ENCODE measurements at regions not wholly inside any gene's neighbourhood (a gene's known extent, or its start where the extent isn't known, plus 50 kb on each side); places are given as distances from the start of the nearest gene placed in this dataset.

DNA sequence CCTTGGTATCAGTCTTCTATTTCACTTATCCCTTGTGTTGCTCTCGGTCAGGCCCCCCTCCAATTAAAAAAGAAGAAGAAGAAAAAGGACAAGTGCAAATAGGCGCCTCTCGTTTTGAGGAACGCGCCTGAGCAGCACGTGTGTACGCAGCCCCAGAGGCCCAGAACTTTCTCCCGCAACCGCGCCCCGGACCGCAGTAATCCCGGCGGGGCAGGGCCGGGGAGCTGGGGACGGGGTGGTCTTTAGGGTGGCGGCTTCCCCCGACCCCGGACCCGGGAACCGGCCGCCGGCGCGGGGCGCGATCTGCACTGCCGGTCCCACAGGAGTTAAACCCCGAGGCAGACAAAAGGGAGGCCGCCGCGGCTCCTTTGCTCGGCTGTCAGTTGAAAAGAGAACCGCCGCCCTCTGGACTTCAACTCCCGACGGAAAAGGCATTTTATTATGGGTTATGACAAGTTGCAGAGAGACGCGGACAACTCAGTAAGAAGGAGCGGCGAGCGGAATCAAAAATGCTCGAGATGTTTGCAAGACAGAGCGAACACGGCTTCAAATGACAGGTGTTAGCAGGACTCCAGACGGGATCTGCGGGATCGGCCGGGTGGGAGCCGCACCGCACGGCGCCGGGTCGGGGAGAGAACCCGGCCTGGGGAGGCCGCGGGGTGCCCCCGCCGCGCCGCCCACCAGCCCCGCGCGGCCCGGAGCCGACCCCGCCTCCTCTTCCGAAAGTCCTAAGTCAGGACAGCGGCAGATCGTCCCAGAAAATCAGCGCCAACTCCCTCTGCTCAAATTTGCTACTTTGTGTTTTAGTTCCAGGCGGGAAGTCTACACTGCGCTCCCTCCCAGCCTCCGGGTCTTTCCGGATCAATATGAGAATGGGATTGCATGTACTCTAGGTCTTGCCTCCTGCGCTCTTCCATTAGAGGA, 79.0 kb downstream of the NR2F2 start:
- H3K36me3 Mint-ChIP-seq (ENCODE audit: low read depth) = no peaks in the 10 kb centered on the region
- H3K4me3 Mint-ChIP-seq = no peak overlapping the region
- DNase-seq = no peak
- POLR2A ChIA-PET = no interaction called here
- H3K9me3 Mint-ChIP-seq = no peaks in the 10 kb centered on the region
- H3K27me3 Mint-ChIP-seq = peaks cover 50% of the 10 kb centered on the region
- no peaks in the 10 kb centered on the region for H3K4me1 Mint-ChIP-seq
- H3K27ac Mint-ChIP-seq = no peak overlapping the region
- CTCF ChIA-PET = no interaction called here

DNA sequence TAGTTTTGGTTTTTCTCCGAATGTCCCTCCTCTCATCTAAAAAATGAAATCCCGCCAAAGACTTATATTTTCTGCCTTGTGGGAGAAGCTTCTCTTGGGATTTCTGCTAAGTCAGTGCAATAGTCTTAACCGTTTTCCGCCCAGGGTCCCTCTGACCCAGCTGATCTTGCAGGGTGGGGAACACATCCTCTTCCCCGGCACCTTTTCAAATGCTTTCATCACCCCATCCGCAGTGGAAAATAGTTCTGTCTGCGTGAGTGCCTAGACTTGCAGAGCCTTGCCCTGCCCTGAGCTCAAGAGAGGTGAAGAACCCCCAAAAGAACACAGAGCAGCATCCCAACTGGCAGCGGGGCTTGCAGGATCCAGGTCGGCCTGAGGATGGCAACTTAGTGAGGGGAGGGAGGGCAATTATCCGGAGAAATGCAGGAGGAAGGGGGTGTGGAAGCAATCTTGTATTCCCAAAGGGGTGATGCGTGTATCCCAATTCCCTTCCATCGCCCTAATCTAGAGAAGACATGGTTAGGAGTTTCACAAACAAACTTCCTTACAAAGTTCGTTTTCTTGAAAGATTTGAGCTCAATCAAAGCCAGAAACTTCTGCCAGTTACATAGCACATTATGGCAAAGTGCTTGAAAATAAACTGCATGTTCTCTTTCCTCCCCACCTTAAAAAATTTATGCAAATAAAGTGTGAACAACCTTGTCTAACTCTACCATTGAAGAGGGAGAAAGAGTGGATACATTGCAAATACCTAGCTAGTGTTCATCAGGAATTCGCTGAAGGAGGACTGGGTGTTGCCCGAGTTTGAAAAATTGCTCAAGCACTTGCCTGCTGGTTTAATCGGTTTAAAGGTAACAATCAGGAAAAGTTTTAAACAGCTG, 79.9 kb downstream of the NR2F2 start:
- Mint-ChIP-seq H3K27ac (no peak overlapping the region), H3K4me3 (no peak overlapping the region), H3K4me1 (no peaks in the 10 kb centered on the region), H3K36me3 (ENCODE audit: low read depth) (no peaks in the 10 kb centered on the region), H3K27me3 (peaks cover 54% of the 10 kb centered on the region), H3K9me3 (no peaks in the 10 kb centered on the region)
- CTCF ChIA-PET = no interaction called here
- POLR2A ChIA-PET = no interaction called here
- DNase-seq = no peak

DNA sequence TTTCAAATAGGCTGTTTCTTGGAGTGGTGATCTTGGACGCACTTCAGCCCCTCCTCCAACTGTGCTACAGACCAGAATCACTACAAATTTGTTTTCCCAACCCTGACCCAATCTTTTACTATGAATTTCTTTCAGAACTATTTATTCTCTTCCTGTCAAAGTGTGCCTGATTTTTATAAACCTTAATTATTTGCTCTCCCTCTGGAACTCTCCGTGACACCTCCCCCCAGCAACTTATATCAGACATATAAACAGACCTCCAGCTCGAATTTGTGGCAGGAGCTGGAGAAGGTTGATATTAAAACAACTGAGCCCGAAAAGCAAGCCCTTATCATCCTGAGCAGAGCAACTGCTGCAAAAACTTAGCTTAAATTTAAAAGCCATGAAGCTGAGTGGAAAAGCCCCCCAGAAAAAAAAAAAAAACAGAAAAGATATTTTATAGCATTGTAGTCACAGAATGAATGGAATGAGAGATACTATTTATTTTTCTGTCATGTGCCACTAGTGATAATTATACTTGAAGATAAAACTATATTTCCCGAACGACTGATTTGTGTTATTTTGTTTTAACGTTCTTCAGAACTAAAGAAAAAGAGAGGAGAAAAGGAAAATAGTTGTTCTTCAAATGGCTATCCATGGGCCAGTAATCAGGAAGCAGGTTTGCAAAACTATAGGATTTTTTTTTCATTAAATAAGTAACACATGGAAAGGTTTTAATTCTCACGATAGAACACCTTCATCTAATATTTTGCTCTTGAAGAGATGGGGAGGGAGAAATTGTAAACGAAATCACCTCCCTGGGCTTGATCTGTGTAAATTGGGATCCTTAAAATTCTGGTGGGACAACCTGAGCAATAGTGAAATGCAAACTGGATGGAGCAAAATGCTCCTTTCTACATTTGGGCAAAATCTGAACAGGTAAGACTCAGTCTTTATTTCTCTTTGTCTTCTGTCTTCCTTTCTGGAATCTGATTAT, 80.8 kb downstream of the NR2F2 start:
- no peak for DNase-seq
- CTCF ChIA-PET = no interaction called here
- Mint-ChIP-seq H3K36me3 (ENCODE audit: low read depth) (no peaks in the 10 kb centered on the region), H3K4me3 (no peak overlapping the region), H3K4me1 (no peaks in the 10 kb centered on the region), H3K27ac (no peak overlapping the region), H3K27me3 (peaks cover 60% of the 10 kb centered on the region), H3K9me3 (no peaks in the 10 kb centered on the region)
- POLR2A ChIA-PET = no interaction called here

DNA sequence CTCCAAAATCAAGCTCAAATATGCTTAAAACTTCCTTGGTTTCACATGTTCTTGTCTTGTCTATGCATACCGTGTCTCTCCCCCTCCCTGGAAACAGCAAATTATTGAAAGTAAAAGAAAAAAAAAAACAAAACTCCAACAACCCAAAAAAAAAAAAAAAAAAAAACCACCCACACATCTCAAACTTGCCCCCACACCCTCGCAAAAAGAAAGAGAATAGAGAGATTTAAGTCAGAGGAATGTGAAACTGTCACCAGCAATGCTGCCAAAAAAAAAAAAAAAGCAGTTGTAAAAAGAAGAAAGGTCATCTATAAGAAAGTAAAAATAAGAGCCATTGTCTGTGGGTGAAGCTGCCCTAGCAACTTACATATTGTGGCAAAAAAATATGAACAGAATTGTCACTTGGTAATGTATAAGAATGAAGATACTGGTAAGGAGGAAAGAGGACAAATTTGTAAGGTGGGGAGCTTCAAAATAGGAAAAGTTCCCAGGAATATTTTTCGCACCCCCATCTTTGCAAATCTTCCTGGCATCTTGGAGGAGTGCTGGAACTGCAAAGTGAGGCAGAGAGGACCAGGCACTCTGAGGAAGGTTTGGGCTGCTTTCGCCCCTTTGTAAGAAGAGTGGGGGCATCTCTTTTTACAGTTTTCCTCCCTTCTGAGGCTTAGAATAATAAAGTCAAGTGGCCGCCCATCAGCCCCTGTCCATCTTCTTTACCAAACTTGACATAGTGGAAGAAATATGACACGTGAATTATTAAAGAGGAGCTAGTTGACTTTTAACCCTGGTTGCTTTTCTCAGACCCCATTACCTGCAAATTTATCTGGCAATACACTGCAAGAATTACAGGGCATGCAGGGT, 81.8 kb downstream of the NR2F2 start:
- Mint-ChIP-seq H3K27me3 (peaks cover 62% of the 10 kb centered on the region), H3K36me3 (ENCODE audit: low read depth) (no peaks in the 10 kb centered on the region), H3K9me3 (no peaks in the 10 kb centered on the region), H3K4me1 (no peaks in the 10 kb centered on the region), H3K4me3 (no peak overlapping the region), H3K27ac (no peak overlapping the region)
- no peak for DNase-seq
- ChIA-PET CTCF (no interaction called here), POLR2A (no interaction called here)

DNA sequence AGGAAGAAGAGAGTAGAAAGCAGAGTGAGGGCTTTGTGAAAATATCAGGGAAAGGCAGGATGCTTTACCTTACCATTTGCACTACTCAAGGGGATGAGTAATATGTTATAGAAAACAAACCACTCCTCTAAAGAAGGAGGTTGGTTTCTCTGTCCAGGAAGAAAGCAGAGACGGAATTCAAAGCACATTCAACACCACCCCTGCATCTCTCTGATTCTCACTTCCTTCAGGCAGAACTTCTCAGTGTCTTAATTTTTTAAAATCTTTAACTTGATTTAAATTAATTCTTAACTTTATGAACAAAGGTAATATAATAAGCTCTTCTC, 82.4 kb downstream of the NR2F2 start:
- ChIA-PET CTCF (no interaction called here), POLR2A (no interaction called here)
- Mint-ChIP-seq H3K36me3 (ENCODE audit: low read depth) (peaks cover 2% of the 10 kb centered on the region), H3K27me3 (peaks cover 63% of the 10 kb centered on the region), H3K4me3 (no peak overlapping the region), H3K27ac (no peak overlapping the region), H3K9me3 (no peaks in the 10 kb centered on the region), H3K4me1 (peaks cover 1% of the 10 kb centered on the region)
- no peak for DNase-seq

DNA sequence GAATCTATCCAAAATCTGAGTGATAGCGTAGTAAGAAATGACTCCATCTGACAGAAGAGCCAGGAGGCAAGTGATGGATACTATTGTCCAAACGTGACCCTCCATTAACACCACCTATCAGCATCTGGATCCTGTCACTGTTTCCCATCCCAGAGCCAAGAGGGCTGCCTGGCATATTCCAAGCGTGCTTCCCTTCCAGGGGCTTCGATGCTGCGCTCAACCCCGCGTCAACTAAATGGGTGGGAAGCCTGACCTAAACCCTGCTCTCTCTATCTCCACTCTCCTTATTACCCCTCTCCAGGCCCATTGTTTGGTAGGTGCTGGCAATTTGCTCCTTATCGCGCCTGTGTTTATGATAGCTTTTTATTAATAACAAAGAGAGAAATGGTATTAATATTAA, 83.2 kb downstream of the NR2F2 start:
- no peak overlapping the region for H3K27ac Mint-ChIP-seq
- no peak for DNase-seq
- peaks cover 68% of the 10 kb centered on the region for H3K27me3 Mint-ChIP-seq
- H3K4me3 Mint-ChIP-seq = no peak overlapping the region
- H3K36me3 Mint-ChIP-seq (ENCODE audit: low read depth) = peaks cover 2% of the 10 kb centered on the region
- ChIA-PET CTCF (interaction anchor here (0.7 kb wide), 1 partner anchor 310 kb away, joined by 8 read pairs; no protein-coding TSS in a partner anchor), POLR2A (no interaction called here)
- H3K9me3 Mint-ChIP-seq = no peaks in the 10 kb centered on the region
- H3K4me1 Mint-ChIP-seq = peaks cover 1% of the 10 kb centered on the region

DNA sequence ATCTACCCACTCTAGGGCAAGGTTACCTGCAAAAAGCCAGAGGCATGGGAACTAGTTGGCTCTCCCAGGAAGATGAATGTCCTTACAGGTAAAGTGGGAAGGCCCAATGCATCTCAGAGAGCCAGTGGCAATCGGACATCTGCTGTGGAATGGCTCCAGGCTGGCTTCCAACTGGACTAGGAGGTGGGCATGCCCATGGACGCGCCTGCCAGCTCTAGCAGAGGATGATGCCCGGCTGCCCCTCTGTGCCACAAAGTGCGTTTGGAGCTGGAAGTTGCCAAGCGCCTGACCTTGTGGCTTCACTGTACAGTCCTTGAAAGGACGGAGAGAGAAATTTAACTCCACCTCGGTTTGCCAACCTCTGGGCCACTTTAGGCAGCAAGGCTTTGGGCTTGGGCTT, 84.4 kb downstream of the NR2F2 start:
- no peak overlapping the region for H3K4me3 Mint-ChIP-seq
- ChIA-PET POLR2A (no interaction called here), CTCF (no interaction called here)
- peaks cover 2% of the 10 kb centered on the region for H3K36me3 Mint-ChIP-seq (ENCODE audit: low read depth)
- no peaks in the 10 kb centered on the region for H3K9me3 Mint-ChIP-seq
- H3K27me3 Mint-ChIP-seq = peaks cover 60% of the 10 kb centered on the region
- H3K27ac Mint-ChIP-seq = no peak overlapping the region
- H3K4me1 Mint-ChIP-seq = peaks cover 1% of the 10 kb centered on the region
- DNase-seq = no peak

DNA sequence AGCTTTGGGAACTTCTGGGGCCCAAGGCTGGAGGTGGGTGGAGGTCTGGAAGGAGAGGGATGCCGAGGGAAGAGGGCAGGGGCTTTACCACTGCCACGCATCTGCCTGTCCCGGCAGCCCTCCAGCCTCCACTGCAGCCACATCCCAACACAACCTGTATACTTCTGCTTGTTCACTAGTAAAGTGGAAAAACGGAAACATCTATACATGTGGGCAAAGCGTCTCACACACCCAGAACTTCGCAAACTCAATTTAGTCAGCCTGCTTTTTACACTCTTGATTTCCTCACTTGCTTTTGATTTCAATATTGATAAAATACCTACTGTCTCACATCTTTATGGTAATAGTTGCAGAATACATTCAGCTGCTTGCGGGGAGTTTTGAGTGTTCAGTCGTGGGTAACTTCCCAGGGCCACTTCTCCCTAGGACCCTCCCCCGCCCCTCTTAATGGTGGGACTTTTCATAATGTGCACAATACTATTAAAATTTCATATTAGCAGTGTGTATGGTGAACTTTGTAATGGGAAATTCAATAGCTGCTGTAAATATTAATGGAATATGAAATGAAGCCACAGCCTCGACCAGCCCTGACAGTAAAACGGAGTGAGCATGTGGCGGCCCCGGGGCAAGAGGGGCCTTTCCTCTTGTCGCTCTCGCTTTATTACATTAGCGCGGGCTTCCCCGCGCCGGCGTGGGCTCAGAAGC, 85.2 kb downstream of the NR2F2 start:
- peaks cover 2% of the 10 kb centered on the region for H3K36me3 Mint-ChIP-seq (ENCODE audit: low read depth)
- no peak overlapping the region for H3K27ac Mint-ChIP-seq

DNA sequence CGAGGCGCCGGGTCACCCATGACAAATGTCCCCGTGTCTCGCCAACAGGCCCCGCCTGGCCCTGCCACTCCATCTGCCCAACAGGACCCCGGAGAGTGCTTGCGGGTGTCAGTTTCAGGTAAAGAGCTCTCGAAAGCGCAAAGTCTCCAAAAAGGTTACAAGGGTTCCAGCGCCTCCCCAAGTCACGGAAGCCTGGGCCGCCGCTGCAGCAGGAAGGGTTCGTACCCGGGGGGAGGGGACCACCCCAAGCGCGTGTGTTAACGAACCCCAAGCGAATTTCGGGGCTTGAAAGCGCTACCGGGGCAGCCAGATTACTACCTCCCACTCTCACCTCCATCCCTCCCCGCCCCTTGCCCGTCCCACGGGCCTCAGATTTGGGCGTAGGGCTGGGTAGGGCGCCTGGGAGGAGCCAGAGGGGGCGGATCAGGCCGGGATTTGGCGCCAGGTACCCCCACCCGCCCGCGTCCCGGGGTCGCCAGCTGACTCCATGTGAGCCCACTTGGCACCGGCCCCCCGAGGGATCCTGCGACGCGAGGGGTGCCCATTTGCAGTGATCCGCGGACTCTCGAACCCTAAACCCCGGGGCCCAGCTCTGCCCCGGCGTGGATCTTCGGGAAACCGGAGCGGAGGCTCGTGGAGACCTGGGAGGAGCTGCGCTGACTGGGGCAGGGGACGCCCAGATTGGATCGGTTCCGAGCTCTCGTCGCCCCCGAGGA, 85.9 kb downstream of the NR2F2 start:
- ChIA-PET POLR2A (no interaction called here), CTCF (no interaction called here)
- Mint-ChIP-seq H3K36me3 (ENCODE audit: low read depth) (peaks cover 2% of the 10 kb centered on the region), H3K4me1 (peaks cover 1% of the 10 kb centered on the region), H3K4me3 (no peak overlapping the region), H3K27me3 (peaks cover 45% of the 10 kb centered on the region), H3K27ac (no peak overlapping the region), H3K9me3 (no peaks in the 10 kb centered on the region)
- no peak for DNase-seq

More for the DNA sequence above, 85.2 kb downstream of the NR2F2 start:
- POLR2A ChIA-PET = no interaction called here
- Mint-ChIP-seq H3K27me3 (peaks cover 52% of the 10 kb centered on the region), H3K4me1 (peaks cover 1% of the 10 kb centered on the region), H3K4me3 (no peak overlapping the region), H3K9me3 (no peaks in the 10 kb centered on the region)
- CTCF ChIA-PET = no interaction called here
- no peak for DNase-seq

DNA sequence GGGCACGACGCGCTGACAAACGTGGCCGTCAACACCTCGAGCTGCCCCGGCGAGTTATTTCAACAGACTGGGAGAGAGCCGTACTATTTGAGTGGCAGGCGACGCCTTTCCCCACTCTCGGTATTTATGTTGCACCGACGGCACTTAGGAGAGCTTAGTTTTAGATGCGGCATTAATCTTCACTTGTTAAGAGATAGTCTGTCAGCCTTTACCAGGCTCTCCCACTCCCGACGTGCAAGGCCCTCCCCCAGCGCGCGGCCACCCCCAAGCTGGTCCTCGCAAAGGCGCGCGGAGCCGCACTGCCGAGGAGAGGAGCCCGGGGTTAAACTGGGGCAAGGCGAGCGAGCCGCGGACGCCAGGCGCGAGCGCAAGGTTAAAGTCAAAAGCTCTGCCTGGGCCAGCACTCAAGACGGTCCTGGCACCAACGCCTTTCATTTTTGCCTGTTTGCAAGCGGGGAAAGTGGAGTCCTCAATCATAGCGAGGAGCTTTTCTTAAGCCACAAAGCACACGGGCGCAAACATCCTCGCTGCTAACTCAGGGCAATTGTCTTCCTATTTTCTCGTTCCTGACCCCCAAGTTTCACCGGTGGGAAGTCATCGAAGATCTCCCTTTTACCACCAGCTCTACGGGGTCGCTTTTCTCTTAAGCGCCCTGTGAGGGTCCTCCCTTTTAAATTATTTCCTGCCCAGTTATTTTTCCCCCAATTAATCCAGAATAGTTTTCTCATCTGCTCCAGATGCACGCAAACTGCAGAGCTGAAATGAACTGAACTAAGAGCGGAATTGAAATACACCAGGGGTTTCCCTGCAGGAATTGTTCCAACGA, 86.6 kb downstream of the NR2F2 start:
- POLR2A ChIA-PET = no interaction called here
- Mint-ChIP-seq H3K27me3 (peaks cover 39% of the 10 kb centered on the region), H3K27ac (no peak overlapping the region), H3K4me1 (peaks cover 1% of the 10 kb centered on the region), H3K9me3 (no peaks in the 10 kb centered on the region), H3K4me3 (no peak overlapping the region), H3K36me3 (ENCODE audit: low read depth) (peaks cover 2% of the 10 kb centered on the region)
- no peak for DNase-seq
- CTCF ChIA-PET = no interaction called here

DNA sequence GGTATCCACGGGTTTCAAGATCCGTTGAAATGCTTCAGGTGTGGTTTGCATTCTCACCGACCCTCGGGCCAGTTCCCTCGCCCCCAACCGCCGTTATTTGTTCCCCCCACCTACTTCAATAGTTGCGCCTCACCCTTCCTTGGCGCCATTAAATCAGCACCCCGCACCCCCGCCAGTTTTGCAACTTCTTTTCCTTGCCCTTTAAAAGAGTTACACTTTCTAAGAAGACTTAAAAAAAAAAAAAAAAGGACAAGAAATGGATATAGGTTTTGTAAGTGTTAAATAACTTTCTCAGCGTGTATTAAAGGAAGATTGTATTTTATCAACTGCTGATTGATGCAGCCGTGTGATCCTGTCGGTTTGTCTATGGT, 87.2 kb downstream of the NR2F2 start:
- POLR2A ChIA-PET = no interaction called here
- peaks cover 1% of the 10 kb centered on the region for H3K4me1 Mint-ChIP-seq
- no peak overlapping the region for H3K4me3 Mint-ChIP-seq
- peaks cover 36% of the 10 kb centered on the region for H3K27me3 Mint-ChIP-seq
- no peaks in the 10 kb centered on the region for H3K9me3 Mint-ChIP-seq
- peaks cover 2% of the 10 kb centered on the region for H3K36me3 Mint-ChIP-seq (ENCODE audit: low read depth)
- CTCF ChIA-PET = no interaction called here
- H3K27ac Mint-ChIP-seq = no peak overlapping the region
- DNase-seq = no peak
